ENCODE measurements at regions not wholly inside any gene's neighbourhood (a gene's known extent, or its start where the extent isn't known, plus 50 kb on each side); places are given as distances from the start of the nearest gene placed in this dataset.

GRCh38 chr2:238728330-238729260, 119.3 kb upstream of the TWIST2 start:
- TF ChIP-seq EZH2phosphoT487 (IDR thresholded peaks at IDR 0.05; ENCODE audit: low read depth) (no peak), CTCF (IDR thresholded peaks at IDR 0.05; ENCODE audit: low read depth, low read length) (no peak)
- no peaks in the 10 kb centered on the region for H3K9me3 ChIP-seq (ENCODE audit: insufficient read depth, low read length)

GRCh38 chr2:238729261-238729935, 118.5 kb upstream of the TWIST2 start:
- Histone ChIP-seq H3K36me3 (replicated peaks; ENCODE audit: low read depth, low read length) (no peaks in the 10 kb centered on the region), H3K27me3 (ENCODE audit: low read depth, low read length) (no peaks in the 10 kb centered on the region), H3K9ac (ENCODE audit: low read length) (no peak overlapping the region), H4K20me1 (ENCODE audit: insufficient read depth, low read length) (no peaks in the 10 kb centered on the region), H3K4me3 (ENCODE audit: low read length) (no peak overlapping the region), H3K4me2 (ENCODE audit: low read length) (no peak overlapping the region), H3K27ac (ENCODE audit: low read length) (no peak overlapping the region), H3K4me1 (ENCODE audit: low read length) (no peaks in the 10 kb centered on the region), H3K9me3 (ENCODE audit: insufficient read depth, low read length) (no peaks in the 10 kb centered on the region), H2AFZ (ENCODE audit: low read depth, low read length) (no peak overlapping the region), H3K79me2 (ENCODE audit: low read length) (no peaks in the 10 kb centered on the region)
- TF ChIP-seq EZH2phosphoT487 (IDR thresholded peaks at IDR 0.05; ENCODE audit: low read depth): no peak
- no peak for TF ChIP-seq CTCF (IDR thresholded peaks at IDR 0.05; ENCODE audit: low read depth, low read length)

More at GRCh38 chr2:238728330-238729260, 119.3 kb upstream of the TWIST2 start:
- no peak overlapping the region for H3K27ac ChIP-seq (ENCODE audit: low read length)
- H3K4me1 ChIP-seq (ENCODE audit: low read length): no peaks in the 10 kb centered on the region
- H2AFZ ChIP-seq (ENCODE audit: low read depth, low read length): no peak overlapping the region
- no peak overlapping the region for H3K9ac ChIP-seq (ENCODE audit: low read length)
- no peaks in the 10 kb centered on the region for H3K27me3 ChIP-seq (ENCODE audit: low read depth, low read length)
- H3K4me3 ChIP-seq (ENCODE audit: low read length): no peak overlapping the region
- H3K36me3 ChIP-seq (replicated peaks; ENCODE audit: low read depth, low read length): no peaks in the 10 kb centered on the region
- no peak overlapping the region for H3K4me2 ChIP-seq (ENCODE audit: low read length)
- no peaks in the 10 kb centered on the region for H3K79me2 ChIP-seq (ENCODE audit: low read length)
- no peaks in the 10 kb centered on the region for H4K20me1 ChIP-seq (ENCODE audit: insufficient read depth, low read length)

- Histone ChIP-seq H3K9ac (ENCODE audit: low read length) (no peak overlapping the region), H2AFZ (ENCODE audit: low read depth, low read length) (no peak overlapping the region), H3K27me3 (ENCODE audit: low read depth, low read length) (no peaks in the 10 kb centered on the region), H3K36me3 (replicated peaks; ENCODE audit: low read depth, low read length) (no peaks in the 10 kb centered on the region), H3K79me2 (ENCODE audit: low read length) (no peaks in the 10 kb centered on the region), H3K4me2 (ENCODE audit: low read length) (no peak overlapping the region), H3K27ac (ENCODE audit: low read length) (no peak overlapping the region), H4K20me1 (ENCODE audit: insufficient read depth, low read length) (no peaks in the 10 kb centered on the region), H3K4me1 (ENCODE audit: low read length) (no peaks in the 10 kb centered on the region), H3K9me3 (ENCODE audit: insufficient read depth, low read length) (no peaks in the 10 kb centered on the region), H3K4me3 (ENCODE audit: low read length) (no peak overlapping the region)
- TF ChIP-seq CTCF (IDR thresholded peaks at IDR 0.05; ENCODE audit: low read depth, low read length) (no peak), EZH2phosphoT487 (IDR thresholded peaks at IDR 0.05; ENCODE audit: low read depth) (no peak)
These were observed 117.8 kb upstream of the TWIST2 start for GRCh38 chr2:238730001-238730669.

- TF ChIP-seq CTCF (IDR thresholded peaks at IDR 0.05; ENCODE audit: low read depth, low read length): no peak
- TF ChIP-seq EZH2phosphoT487 (IDR thresholded peaks at IDR 0.05; ENCODE audit: low read depth): no peak
- no peaks in the 10 kb centered on the region for H4K20me1 ChIP-seq (ENCODE audit: insufficient read depth, low read length)
- H3K79me2 ChIP-seq (ENCODE audit: low read length): no peaks in the 10 kb centered on the region
- H3K4me3 ChIP-seq (ENCODE audit: low read length): no peak overlapping the region
- no peaks in the 10 kb centered on the region for H3K36me3 ChIP-seq (replicated peaks; ENCODE audit: low read depth, low read length)
- H3K27me3 ChIP-seq (ENCODE audit: low read depth, low read length): no peaks in the 10 kb centered on the region
- H3K9me3 ChIP-seq (ENCODE audit: insufficient read depth, low read length): no peaks in the 10 kb centered on the region
- no peak overlapping the region for H2AFZ ChIP-seq (ENCODE audit: low read depth, low read length)
- H3K27ac ChIP-seq (ENCODE audit: low read length): no peak overlapping the region
- H3K9ac ChIP-seq (ENCODE audit: low read length): no peak overlapping the region
- no peaks in the 10 kb centered on the region for H3K4me1 ChIP-seq (ENCODE audit: low read length)
- no peak overlapping the region for H3K4me2 ChIP-seq (ENCODE audit: low read length)
These were observed 117.0 kb upstream of the TWIST2 start for GRCh38 chr2:238730881-238731280.
